ENCODE measurements at regions not wholly inside any gene's neighbourhood (a gene's known extent, or its start where the extent isn't known, plus 50 kb on each side); places are given as distances from the start of the nearest gene placed in this dataset.

- H3K36me3 ChIP-seq (ENCODE audit: control insufficient read depth in 1 of 2, insufficient read depth in 2 of 2, low read length in 2 of 2), result no peaks in the 10 kb centered on the region
- H3K9me3 ChIP-seq (ENCODE audit: control insufficient read depth in 1 of 2, low read length in 2 of 2), result no peaks in the 10 kb centered on the region
- no peak overlapping the region for H3K27ac ChIP-seq (ENCODE audit: low read length)
- no peaks in the 10 kb centered on the region for H3K27me3 ChIP-seq (ENCODE audit: low read depth, low read length)
- H3K4me3 ChIP-seq (ENCODE audit: low read depth in 1 of 2, low read length in 2 of 2), result no peak overlapping the region
- H3K4me1 ChIP-seq (ENCODE audit: control insufficient read depth in 1 of 2, insufficient read depth in 2 of 2, low read length in 2 of 2), result peaks cover 0 to 7% of the 10 kb centered on the region in 2 donors
Measured at GRCh38 chr5:74290634-74291241, 349.8 kb downstream of the ENC1 start.

- Histone ChIP-seq H3K9me3 (ENCODE audit: control insufficient read depth in 1 of 2, low read length in 2 of 2) (no peaks in the 10 kb centered on the region), H3K4me3 (ENCODE audit: low read depth in 1 of 2, low read length in 2 of 2) (no peak overlapping the region), H3K27ac (ENCODE audit: low read length) (peak overlapping the region; percentile 65), H3K36me3 (ENCODE audit: control insufficient read depth in 1 of 2, insufficient read depth in 2 of 2, low read length in 2 of 2) (no peaks in the 10 kb centered on the region), H3K27me3 (ENCODE audit: low read depth, low read length) (no peaks in the 10 kb centered on the region), H3K4me1 (ENCODE audit: control insufficient read depth in 1 of 2, insufficient read depth in 2 of 2, low read length in 2 of 2) (peaks cover 0 to 7% of the 10 kb centered on the region in 2 donors)
Measured at GRCh38 chr5:74289691-74290090, 350.8 kb downstream of the ENC1 start.

GRCh38 chr5:74289238-74289637, 351.3 kb downstream of the ENC1 start:
- no peak overlapping the region for H3K4me3 ChIP-seq (ENCODE audit: low read depth in 1 of 2, low read length in 2 of 2)
- no peaks in the 10 kb centered on the region for H3K27me3 ChIP-seq (ENCODE audit: low read depth, low read length)
- H3K4me1 ChIP-seq (ENCODE audit: control insufficient read depth in 1 of 2, insufficient read depth in 2 of 2, low read length in 2 of 2), result peaks cover 0 to 7% of the 10 kb centered on the region in 2 donors
- peak overlapping the region; percentile 65 for H3K27ac ChIP-seq (ENCODE audit: low read length)
- no peaks in the 10 kb centered on the region for H3K9me3 ChIP-seq (ENCODE audit: control insufficient read depth in 1 of 2, low read length in 2 of 2)
- no peaks in the 10 kb centered on the region for H3K36me3 ChIP-seq (ENCODE audit: control insufficient read depth in 1 of 2, insufficient read depth in 2 of 2, low read length in 2 of 2)

- H3K36me3 ChIP-seq (ENCODE audit: control insufficient read depth in 1 of 2, insufficient read depth in 2 of 2, low read length in 2 of 2), result no peaks in the 10 kb centered on the region
- H3K9me3 ChIP-seq (ENCODE audit: control insufficient read depth in 1 of 2, low read length in 2 of 2), result no peaks in the 10 kb centered on the region
- H3K27ac ChIP-seq (ENCODE audit: low read length), result peak overlapping the region; percentile 65
- no peak overlapping the region for H3K4me3 ChIP-seq (ENCODE audit: low read depth in 1 of 2, low read length in 2 of 2)
- peaks cover 0 to 7% of the 10 kb centered on the region in 2 donors for H3K4me1 ChIP-seq (ENCODE audit: control insufficient read depth in 1 of 2, insufficient read depth in 2 of 2, low read length in 2 of 2)
- no peaks in the 10 kb centered on the region for H3K27me3 ChIP-seq (ENCODE audit: low read depth, low read length)
Measured at GRCh38 chr5:74288448-74289108, 351.9 kb downstream of the ENC1 start.

GRCh38 chr5:74288038-74288437, 352.5 kb downstream of the ENC1 start:
- Histone ChIP-seq H3K36me3 (ENCODE audit: control insufficient read depth in 1 of 2, insufficient read depth in 2 of 2, low read length in 2 of 2) (no peaks in the 10 kb centered on the region), H3K27ac (ENCODE audit: low read length) (no peak overlapping the region), H3K27me3 (ENCODE audit: low read depth, low read length) (no peaks in the 10 kb centered on the region), H3K4me1 (ENCODE audit: control insufficient read depth in 1 of 2, insufficient read depth in 2 of 2, low read length in 2 of 2) (peaks cover 0 to 5% of the 10 kb centered on the region in 2 donors), H3K9me3 (ENCODE audit: control insufficient read depth in 1 of 2, low read length in 2 of 2) (no peaks in the 10 kb centered on the region), H3K4me3 (ENCODE audit: low read depth in 1 of 2, low read length in 2 of 2) (no peak overlapping the region)

GRCh38 chr5:74286734-74287695, 353.5 kb downstream of the ENC1 start:
- no peaks in the 10 kb centered on the region for H3K27me3 ChIP-seq (ENCODE audit: low read depth, low read length)
- H3K27ac ChIP-seq (ENCODE audit: low read length), result no peak overlapping the region
- no peaks in the 10 kb centered on the region for H3K36me3 ChIP-seq (ENCODE audit: control insufficient read depth in 1 of 2, insufficient read depth in 2 of 2, low read length in 2 of 2)
- H3K4me3 ChIP-seq (ENCODE audit: low read depth in 1 of 2, low read length in 2 of 2), result no peak overlapping the region
- no peaks in the 10 kb centered on the region for H3K9me3 ChIP-seq (ENCODE audit: control insufficient read depth in 1 of 2, low read length in 2 of 2)
- peaks cover 0 to 3% of the 10 kb centered on the region in 2 donors for H3K4me1 ChIP-seq (ENCODE audit: control insufficient read depth in 1 of 2, insufficient read depth in 2 of 2, low read length in 2 of 2)

GRCh38 chr5:74285675-74286280, 354.8 kb downstream of the ENC1 start:
- H3K4me3 ChIP-seq (ENCODE audit: low read depth in 1 of 2, low read length in 2 of 2), result no peak overlapping the region
- no peaks in the 10 kb centered on the region for H3K27me3 ChIP-seq (ENCODE audit: low read depth, low read length)
- no peak overlapping the region for H3K27ac ChIP-seq (ENCODE audit: low read length)
- no peaks in the 10 kb centered on the region for H3K36me3 ChIP-seq (ENCODE audit: control insufficient read depth in 1 of 2, insufficient read depth in 2 of 2, low read length in 2 of 2)
- peaks cover 0 to 3% of the 10 kb centered on the region in 2 donors for H3K4me1 ChIP-seq (ENCODE audit: control insufficient read depth in 1 of 2, insufficient read depth in 2 of 2, low read length in 2 of 2)
- H3K9me3 ChIP-seq (ENCODE audit: control insufficient read depth in 1 of 2, low read length in 2 of 2), result no peaks in the 10 kb centered on the region

- no peaks in the 10 kb centered on the region for H3K4me1 ChIP-seq (ENCODE audit: control insufficient read depth in 1 of 2, insufficient read depth in 2 of 2, low read length in 2 of 2)
- H3K9me3 ChIP-seq (ENCODE audit: control insufficient read depth in 1 of 2, low read length in 2 of 2), result no peaks in the 10 kb centered on the region
- H3K36me3 ChIP-seq (ENCODE audit: control insufficient read depth in 1 of 2, insufficient read depth in 2 of 2, low read length in 2 of 2), result no peaks in the 10 kb centered on the region
- no peaks in the 10 kb centered on the region for H3K27me3 ChIP-seq (ENCODE audit: low read depth, low read length)
- no peak overlapping the region for H3K27ac ChIP-seq (ENCODE audit: low read length)
- H3K4me3 ChIP-seq (ENCODE audit: low read depth in 1 of 2, low read length in 2 of 2), result no peak overlapping the region
Measured at GRCh38 chr5:74282490-74282889, 358.0 kb downstream of the ENC1 start.

- no peaks in the 10 kb centered on the region for H3K9me3 ChIP-seq (ENCODE audit: control insufficient read depth in 1 of 2, low read length in 2 of 2)
- peaks cover 0 to 3% of the 10 kb centered on the region in 2 donors for H3K4me1 ChIP-seq (ENCODE audit: control insufficient read depth in 1 of 2, insufficient read depth in 2 of 2, low read length in 2 of 2)
- H3K27me3 ChIP-seq (ENCODE audit: low read depth, low read length), result no peaks in the 10 kb centered on the region
- no peak overlapping the region for H3K27ac ChIP-seq (ENCODE audit: low read length)
- H3K4me3 ChIP-seq (ENCODE audit: low read depth in 1 of 2, low read length in 2 of 2), result no peak overlapping the region
- no peaks in the 10 kb centered on the region for H3K36me3 ChIP-seq (ENCODE audit: control insufficient read depth in 1 of 2, insufficient read depth in 2 of 2, low read length in 2 of 2)
Measured at GRCh38 chr5:74281166-74281565, 359.4 kb downstream of the ENC1 start.

- no peaks in the 10 kb centered on the region for H3K9me3 ChIP-seq (ENCODE audit: control insufficient read depth in 1 of 2, low read length in 2 of 2)
- no peaks in the 10 kb centered on the region for H3K27me3 ChIP-seq (ENCODE audit: low read depth, low read length)
- no peak overlapping the region for H3K4me3 ChIP-seq (ENCODE audit: low read depth in 1 of 2, low read length in 2 of 2)
- no peaks in the 10 kb centered on the region for H3K36me3 ChIP-seq (ENCODE audit: control insufficient read depth in 1 of 2, insufficient read depth in 2 of 2, low read length in 2 of 2)
- no peak overlapping the region for H3K27ac ChIP-seq (ENCODE audit: low read length)
- peaks cover 0 to 8% of the 10 kb centered on the region in 2 donors for H3K4me1 ChIP-seq (ENCODE audit: control insufficient read depth in 1 of 2, insufficient read depth in 2 of 2, low read length in 2 of 2)
Measured at GRCh38 chr5:74280306-74280705, 360.2 kb downstream of the ENC1 start.

GRCh38 chr5:74279244-74279643, 361.3 kb downstream of the ENC1 start:
- no peak overlapping the region for H3K4me3 ChIP-seq (ENCODE audit: low read depth in 1 of 2, low read length in 2 of 2)
- H3K27me3 ChIP-seq (ENCODE audit: low read depth, low read length), result no peaks in the 10 kb centered on the region
- H3K36me3 ChIP-seq (ENCODE audit: control insufficient read depth in 1 of 2, insufficient read depth in 2 of 2, low read length in 2 of 2), result no peaks in the 10 kb centered on the region
- H3K27ac ChIP-seq (ENCODE audit: low read length), result no peak overlapping the region
- no peaks in the 10 kb centered on the region for H3K9me3 ChIP-seq (ENCODE audit: control insufficient read depth in 1 of 2, low read length in 2 of 2)
- H3K4me1 ChIP-seq (ENCODE audit: control insufficient read depth in 1 of 2, insufficient read depth in 2 of 2, low read length in 2 of 2), result peaks cover 0 to 11% of the 10 kb centered on the region in 2 donors
